ENCODE measurements at regions not wholly inside any gene's neighbourhood (a gene's known extent, or its start where the extent isn't known, plus 50 kb on each side); places are given as distances from the start of the nearest gene placed in this dataset.

- TF ChIP-seq, protein P1, sequence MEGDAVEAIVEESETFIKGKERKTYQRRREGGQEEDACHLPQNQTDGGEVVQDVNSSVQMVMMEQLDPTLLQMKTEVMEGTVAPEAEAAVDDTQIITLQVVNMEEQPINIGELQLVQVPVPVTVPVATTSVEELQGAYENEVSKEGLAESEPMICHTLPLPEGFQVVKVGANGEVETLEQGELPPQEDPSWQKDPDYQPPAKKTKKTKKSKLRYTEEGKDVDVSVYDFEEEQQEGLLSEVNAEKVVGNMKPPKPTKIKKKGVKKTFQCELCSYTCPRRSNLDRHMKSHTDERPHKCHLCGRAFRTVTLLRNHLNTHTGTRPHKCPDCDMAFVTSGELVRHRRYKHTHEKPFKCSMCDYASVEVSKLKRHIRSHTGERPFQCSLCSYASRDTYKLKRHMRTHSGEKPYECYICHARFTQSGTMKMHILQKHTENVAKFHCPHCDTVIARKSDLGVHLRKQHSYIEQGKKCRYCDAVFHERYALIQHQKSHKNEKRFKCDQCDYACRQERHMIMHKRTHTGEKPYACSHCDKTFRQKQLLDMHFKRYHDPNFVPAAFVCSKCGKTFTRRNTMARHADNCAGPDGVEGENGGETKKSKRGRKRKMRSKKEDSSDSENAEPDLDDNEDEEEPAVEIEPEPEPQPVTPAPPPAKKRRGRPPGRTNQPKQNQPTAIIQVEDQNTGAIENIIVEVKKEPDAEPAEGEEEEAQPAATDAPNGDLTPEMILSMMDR (IDR thresholded peaks at IDR 0.05): no peak
- no peak for TF ChIP-seq POLR2A (IDR thresholded peaks at IDR 0.05)
Observed at GRCh38 chr6:37110500-37111461, 59.2 kb upstream of the PIM1 start.

Measured in testis (tissue), 2 donors.